SK-N-SH (cell line): ENCODE measurements at regions not wholly inside any gene's neighbourhood (a gene's known extent, or its start where the extent isn't known, plus 50 kb on each side); places are given as distances from the start of the nearest gene placed in this dataset.

Experiments
- CTCF ChIA-PET: fragments of 300-600, 350-600 bp; formaldehyde crosslinking; extraction: SDS; loops from one replicate; lab custom pipeline; 2021; lab: Yijun Ruan, JAX
- POLR2A ChIA-PET: fragments of 350-600 bp; sonication (Branson Sonifier 250); formaldehyde crosslinking; extraction: SDS; loops from one replicate; lab custom pipeline; 2020; ENCODE audit warnings: antibody characterized with exemption, inconsistent platforms; lab: Yijun Ruan, JAX
- DNase-seq: peaks from one replicate; pipeline ENCODE4 v3.0.0; 2012
- H2AFZ ChIP-seq: fragments of 200-600 bp; sonication (generic); 2 replicates; pipeline ENCODE4 v1.8.1; 2016; ENCODE audit warnings: antibody characterized with exemption, mild to moderate bottlenecking, low read depth
- H3F3A ChIP-seq: fragments of 200-600 bp; sonication (generic); replicated peaks from 2 replicates; pipeline ENCODE3; 2016; ENCODE audit warnings: antibody characterized with exemption, mild to moderate bottlenecking; ENCODE audit not compliant: insufficient read depth
- H3K27ac ChIP-seq, 2 experiments: fragments of 200-500 bp in 1 of 2; fragments of 200-600 bp in 1 of 2; sonication (Bioruptor generic) in 1 of 2; sonication (generic), shearing (Covaris generic) in 1 of 2; 2 replicates each; pipeline versions ENCODE4 v1.5.1 to v1.6.1; 2014 to 2016; ENCODE audit warnings: low read depth in 2 of 2, inconsistent platforms in 1 of 2, low read length in 1 of 2, mild to moderate bottlenecking in 1 of 2, mixed read lengths in 1 of 2
- H3K27me3 ChIP-seq: fragments of 200-600 bp; sonication (generic), shearing (Covaris generic); 2 replicates; pipeline ENCODE4 v1.6.1; 2016; ENCODE audit warnings: mixed run types; ENCODE audit not compliant: insufficient read depth
- H3K36me3 ChIP-seq, 2 experiments: fragments of 200-500 bp in 1 of 2; fragments of 200-600 bp in 1 of 2; sonication (Bioruptor generic) in 1 of 2; sonication (generic) in 1 of 2; replicated peaks in 1 of 2; 2 replicates each; pipeline versions ENCODE3 to v1.5.1; 2014 to 2016; ENCODE audit warnings: low read length in 1 of 2, mild to moderate bottlenecking in 1 of 2; ENCODE audit not compliant: insufficient read depth in 2 of 2, control insufficient read depth in 1 of 2
- H3K4me1 ChIP-seq, 2 experiments: fragments of 200-500 bp in 1 of 2; fragments of 200-600 bp in 1 of 2; sonication (Bioruptor generic) in 1 of 2; sonication (generic), shearing (Covaris generic) in 1 of 2; 2 replicates each; pipeline versions ENCODE4 v1.5.1 to v1.6.1; 2014 to 2016; ENCODE audit warnings: low read depth in 1 of 2, low read length in 1 of 2, mixed run types in 1 of 2; ENCODE audit not compliant: insufficient read depth in 2 of 2, control insufficient read depth in 1 of 2
- H3K4me2 ChIP-seq: fragments of 200-600 bp; sonication (generic), shearing (Covaris generic); 2 replicates; pipeline ENCODE4 v1.6.1; 2017; ENCODE audit warnings: mixed run types
- H3K4me3 ChIP-seq, 2 experiments: fragments of 200-500 bp in 1 of 2; fragments of 200-600 bp in 1 of 2; sonication (Bioruptor generic) in 1 of 2; sonication (generic), shearing (Covaris generic) in 1 of 2; 2 replicates each; pipeline versions ENCODE4 v1.5.1 to v1.8.1; 2014 to 2016; ENCODE audit warnings: low read depth in 2 of 2, inconsistent platforms in 1 of 2, low read length in 1 of 2, mild to moderate bottlenecking in 1 of 2, mixed read lengths in 1 of 2, moderate library complexity in 1 of 2
- H3K79me2 ChIP-seq: fragments of 200-600 bp; sonication (generic); 2 replicates; pipeline ENCODE4 v1.8.1; 2017; ENCODE audit warnings: mild to moderate bottlenecking; ENCODE audit not compliant: insufficient read depth
- H3K9ac ChIP-seq: fragments of 200-600 bp; sonication (generic); 2 replicates; pipeline ENCODE4 v1.6.1; 2017; ENCODE audit warnings: mixed run types
- H3K9me2 ChIP-seq: fragments of 200-600 bp; sonication (generic); 2 replicates; pipeline ENCODE4 v1.6.1; 2017; ENCODE audit warnings: mixed run types
- H3K9me3 ChIP-seq: fragments of 200-600 bp; sonication (generic); 2 replicates; pipeline ENCODE4 v1.6.1; 2017; ENCODE audit warnings: mixed run types, mild to moderate bottlenecking, moderate library complexity
- H4K20me1 ChIP-seq: fragments of 200-600 bp; sonication (generic); 2 replicates; pipeline ENCODE4 v1.6.1; 2017; ENCODE audit warnings: mild to moderate bottlenecking, mixed run types; ENCODE audit not compliant: insufficient read depth
- CHD2 ChIP-seq: fragments of 150-350 bp; IDR thresholded peaks from 2 replicates; pipeline ENCODE4 v1.6.1; 2018; ENCODE audit warnings: low read length; ENCODE audit not compliant: partially characterized antibody
- EZH2phosphoT487 ChIP-seq: fragments of 200-600 bp; sonication (generic); IDR thresholded peaks from 2 replicates; pipeline ENCODE4 v1.6.1; 2017; ENCODE audit warnings: low read depth, mixed run types, mild to moderate bottlenecking, antibody characterized with exemption, moderate library complexity, borderline replicate concordance
- GABPA ChIP-seq: IDR thresholded peaks from 2 replicates; pipeline ENCODE4 v1.4.0; 2012; ENCODE audit warnings: low read depth, mild to moderate bottlenecking
- GATA2 ChIP-seq: sonication (generic); formaldehyde crosslinking; IDR thresholded peaks from 2 replicates; pipeline ENCODE4 v1.5.0; 2020; ENCODE audit warnings: mild to moderate bottlenecking, missing genetic modification reagents
- JUND ChIP-seq: IDR thresholded peaks from 2 replicates; pipeline ENCODE4 v1.4.0; 2012
- NFIC ChIP-seq: IDR thresholded peaks from 2 replicates; pipeline ENCODE4 v1.4.0; 2012; ENCODE audit warnings: borderline replicate concordance
- POLR2AphosphoS5 ChIP-seq: IDR thresholded peaks from 2 replicates; pipeline ENCODE4 v1.6.1; 2012; ENCODE audit warnings: low read depth, low read length
- RCOR1 ChIP-seq: fragments of 150-350 bp; IDR thresholded peaks from 2 replicates; pipeline ENCODE4 v1.6.1; 2017; ENCODE audit warnings: antibody characterized with exemption, low read length
- TAF1 ChIP-seq: IDR thresholded peaks from 2 replicates; pipeline ENCODE4 v1.6.1; 2012; ENCODE audit warnings: low read depth, mild to moderate bottlenecking, low read length, moderate library complexity, borderline replicate concordance
- TEAD4 ChIP-seq: IDR thresholded peaks from 2 replicates; pipeline ENCODE4 v1.4.0; 2012; ENCODE audit warnings: mild to moderate bottlenecking, borderline replicate concordance; ENCODE audit not compliant: insufficient read depth
- WGBS: methylation state at CpG from one replicate; pipeline ENCODE4 v1.1.6; 2017; ENCODE audit warnings: low lambda C conversion rate; 5-methylcytosine and 5-hydroxymethylcytosine counted together
- TF ChIP-seq, protein P1 (sequence below): fragments of 200-600 bp; sonication (generic); IDR thresholded peaks from 2 replicates; pipeline ENCODE4 v1.6.1; 2017; ENCODE audit warnings: antibody characterized with exemption, mild to moderate bottlenecking, moderate library complexity
- TF ChIP-seq, protein P2 (sequence below): fragments of 150-350 bp; IDR thresholded peaks from 2 replicates; pipeline ENCODE4 v1.6.1; 2016; ENCODE audit warnings: mild to moderate bottlenecking, low read depth, low read length
- TF ChIP-seq, protein P3 (sequence below): IDR thresholded peaks from 2 replicates; pipeline ENCODE4; 2012
- TF ChIP-seq, protein P4 (sequence below): IDR thresholded peaks from 2 replicates; pipeline ENCODE4 v1.4.0; 2012; ENCODE audit warnings: low read depth

DNA sequence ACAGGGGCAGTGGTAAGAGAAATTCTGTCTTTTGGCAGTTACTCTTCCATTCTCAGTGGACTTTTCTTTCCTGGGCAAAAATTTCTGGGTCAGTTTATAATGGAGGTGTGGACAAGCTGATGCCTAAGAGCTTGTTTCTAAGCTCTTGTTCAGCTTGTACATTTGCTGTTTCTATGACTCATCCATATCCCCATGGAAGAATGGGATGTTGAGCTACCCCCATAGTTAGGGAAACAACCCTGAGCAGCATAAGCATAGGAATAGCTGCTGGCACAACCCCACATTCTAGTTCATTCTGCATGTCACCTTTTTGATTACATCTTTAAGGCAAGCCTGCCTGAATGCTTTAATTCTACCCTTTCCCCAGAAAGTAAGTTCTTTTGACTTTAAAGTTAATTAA lies 173.3 kb downstream of the PSAT1 start:
- Histone ChIP-seq H3K36me3 (no peaks in the 10 kb centered on the region), H4K20me1 (no peaks in the 10 kb centered on the region), H3K9ac (no peak overlapping the region), H3K4me1 (peaks cover 0 to 3% of the 10 kb centered on the region in 2 experiments; a peak in 1 of 4 replicates), H3K9me2 (no peaks in the 10 kb centered on the region), H2AFZ (no peak overlapping the region), H3K4me3 (no peak overlapping the region), H3K79me2 (no peaks in the 10 kb centered on the region), H3K27me3 (no peaks in the 10 kb centered on the region), H3F3A (no peaks in the 10 kb centered on the region), H3K27ac (no peak overlapping the region), H3K4me2 (no peak overlapping the region), H3K9me3 (no peaks in the 10 kb centered on the region)
- CTCF ChIA-PET: interaction anchor here (1.9 kb wide), 1 partner anchor 30 kb away, joined by 6 read pairs; no protein-coding TSS in a partner anchor
- TF ChIP-seq EZH2phosphoT487: no peak
- TF ChIP-seq, protein P1, sequence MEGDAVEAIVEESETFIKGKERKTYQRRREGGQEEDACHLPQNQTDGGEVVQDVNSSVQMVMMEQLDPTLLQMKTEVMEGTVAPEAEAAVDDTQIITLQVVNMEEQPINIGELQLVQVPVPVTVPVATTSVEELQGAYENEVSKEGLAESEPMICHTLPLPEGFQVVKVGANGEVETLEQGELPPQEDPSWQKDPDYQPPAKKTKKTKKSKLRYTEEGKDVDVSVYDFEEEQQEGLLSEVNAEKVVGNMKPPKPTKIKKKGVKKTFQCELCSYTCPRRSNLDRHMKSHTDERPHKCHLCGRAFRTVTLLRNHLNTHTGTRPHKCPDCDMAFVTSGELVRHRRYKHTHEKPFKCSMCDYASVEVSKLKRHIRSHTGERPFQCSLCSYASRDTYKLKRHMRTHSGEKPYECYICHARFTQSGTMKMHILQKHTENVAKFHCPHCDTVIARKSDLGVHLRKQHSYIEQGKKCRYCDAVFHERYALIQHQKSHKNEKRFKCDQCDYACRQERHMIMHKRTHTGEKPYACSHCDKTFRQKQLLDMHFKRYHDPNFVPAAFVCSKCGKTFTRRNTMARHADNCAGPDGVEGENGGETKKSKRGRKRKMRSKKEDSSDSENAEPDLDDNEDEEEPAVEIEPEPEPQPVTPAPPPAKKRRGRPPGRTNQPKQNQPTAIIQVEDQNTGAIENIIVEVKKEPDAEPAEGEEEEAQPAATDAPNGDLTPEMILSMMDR: no peak
- TF ChIP-seq GATA2: no peak
- no peak for TF ChIP-seq GABPA
- TF ChIP-seq, protein P2, sequence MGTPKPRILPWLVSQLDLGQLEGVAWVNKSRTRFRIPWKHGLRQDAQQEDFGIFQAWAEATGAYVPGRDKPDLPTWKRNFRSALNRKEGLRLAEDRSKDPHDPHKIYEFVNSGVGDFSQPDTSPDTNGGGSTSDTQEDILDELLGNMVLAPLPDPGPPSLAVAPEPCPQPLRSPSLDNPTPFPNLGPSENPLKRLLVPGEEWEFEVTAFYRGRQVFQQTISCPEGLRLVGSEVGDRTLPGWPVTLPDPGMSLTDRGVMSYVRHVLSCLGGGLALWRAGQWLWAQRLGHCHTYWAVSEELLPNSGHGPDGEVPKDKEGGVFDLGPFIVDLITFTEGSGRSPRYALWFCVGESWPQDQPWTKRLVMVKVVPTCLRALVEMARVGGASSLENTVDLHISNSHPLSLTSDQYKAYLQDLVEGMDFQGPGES: no peak
- no peak for TF ChIP-seq POLR2AphosphoS5
- TF ChIP-seq JUND: no peak
- no peak for TF ChIP-seq NFIC
- TF ChIP-seq, protein P3, sequence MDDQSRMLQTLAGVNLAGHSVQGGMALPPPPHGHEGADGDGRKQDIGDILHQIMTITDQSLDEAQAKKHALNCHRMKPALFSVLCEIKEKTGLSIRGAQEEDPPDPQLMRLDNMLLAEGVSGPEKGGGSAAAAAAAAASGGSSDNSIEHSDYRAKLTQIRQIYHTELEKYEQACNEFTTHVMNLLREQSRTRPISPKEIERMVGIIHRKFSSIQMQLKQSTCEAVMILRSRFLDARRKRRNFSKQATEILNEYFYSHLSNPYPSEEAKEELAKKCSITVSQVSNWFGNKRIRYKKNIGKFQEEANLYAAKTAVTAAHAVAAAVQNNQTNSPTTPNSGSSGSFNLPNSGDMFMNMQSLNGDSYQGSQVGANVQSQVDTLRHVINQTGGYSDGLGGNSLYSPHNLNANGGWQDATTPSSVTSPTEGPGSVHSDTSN: no peak
- POLR2A ChIA-PET: no interaction called here
- DNase-seq: no peak

- no peak overlapping the region for H2AFZ ChIP-seq
- no peaks in the 10 kb centered on the region for H3K27me3 ChIP-seq
- CTCF ChIA-PET: interaction anchor here (0.5 to 1.9 kb wide), 2 partner anchors 30 to 1735 kb away, joined by 3 to 6 read pairs; no protein-coding TSS in a partner anchor
- TF ChIP-seq RCOR1 (no peak), CHD2 (no peak), TEAD4 (no peak), TAF1 (no peak), NFIC (no peak)
- TF ChIP-seq, protein P4, sequence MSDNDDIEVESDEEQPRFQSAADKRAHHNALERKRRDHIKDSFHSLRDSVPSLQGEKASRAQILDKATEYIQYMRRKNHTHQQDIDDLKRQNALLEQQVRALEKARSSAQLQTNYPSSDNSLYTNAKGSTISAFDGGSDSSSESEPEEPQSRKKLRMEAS: no peak
- no peak overlapping the region for H3K4me2 ChIP-seq
- no peaks in the 10 kb centered on the region for H3F3A ChIP-seq
- no peaks in the 10 kb centered on the region for H3K36me3 ChIP-seq
- DNase-seq: no peak
- no peaks in the 10 kb centered on the region for H4K20me1 ChIP-seq
- H3K4me3 ChIP-seq: no peak overlapping the region
- no peaks in the 10 kb centered on the region for H3K9me2 ChIP-seq
- no peaks in the 10 kb centered on the region for H3K79me2 ChIP-seq
- no peak overlapping the region for H3K9ac ChIP-seq
- POLR2A ChIA-PET: no interaction called here
- no peak overlapping the region for H3K27ac ChIP-seq
- H3K9me3 ChIP-seq: no peaks in the 10 kb centered on the region
- WGBS: 49% methylated on average over 5 of the region's 5 CpGs
- H3K4me1 ChIP-seq: peaks cover 0 to 3% of the 10 kb centered on the region in 2 experiments; a peak in 1 of 4 replicates
Measured at GRCh38 chr9:78470741-78471140, 173.8 kb downstream of the PSAT1 start.
